Suprapubic skin (tissue), 4 donors: ENCODE measurements at regions not wholly inside any gene's neighbourhood (a gene's known extent, or its start where the extent isn't known, plus 50 kb on each side); places are given as distances from the start of the nearest gene placed in this dataset.
"Not testable (repeated sequence)": the region's sequence is repeated elsewhere in the genome, so short reads cannot be mapped to it uniquely, and the experiment has no call there.

Experiments used
- DNase-seq, 2 donors: peaks; one replicate each; pipeline ENCODE4 v3.0.0-alpha.2; 2019; ENCODE audit warnings: low spot score in 2 of 2
- H3K27ac ChIP-seq: fragments of 200-600 bp; sonication (generic); one replicate; pipeline ENCODE4 v1.5.1; 2019
- H3K27me3 ChIP-seq: fragments of 200-600 bp; sonication (generic); one replicate; pipeline ENCODE4 v1.5.1; 2019
- H3K36me3 ChIP-seq: fragments of 200-600 bp; sonication (generic); one replicate; pipeline ENCODE4 v1.5.1; 2019
- H3K4me1 ChIP-seq: fragments of 200-600 bp; sonication (generic); one replicate; pipeline ENCODE4 v1.5.1; 2019
- H3K4me3 ChIP-seq: fragments of 200-600 bp; sonication (generic); one replicate; pipeline ENCODE4 v1.5.1; 2019; ENCODE audit warnings: mild to moderate bottlenecking
- H3K9me3 ChIP-seq: fragments of 200-600 bp; sonication (generic); one replicate; pipeline ENCODE4 v1.5.1; 2019
- EP300 ChIP-seq: sonication (generic); formaldehyde crosslinking; IDR thresholded peaks from one replicate; pipeline ENCODE4 v1.6.1; 2017; ENCODE audit warnings: antibody characterized with exemption
- POLR2A ChIP-seq, 2 donors: fragments of 450-650 bp; IDR thresholded peaks; one replicate each; pipeline ENCODE4 v1.6.1; 2017; ENCODE audit warnings: antibody characterized with exemption in 2 of 2, mild to moderate bottlenecking in 2 of 2, moderate library complexity in 2 of 2
- POLR2AphosphoS5 ChIP-seq, 3 donors: sonication (generic); formaldehyde crosslinking; IDR thresholded peaks; one replicate each; pipeline ENCODE4 v1.6.1; 2017; ENCODE audit warnings: antibody characterized with exemption in 3 of 3
- WGBS: methylation state at CpG from one replicate; pipeline ENCODE4 v1.1.5; 2018; 5-methylcytosine and 5-hydroxymethylcytosine counted together
- TF ChIP-seq, protein P1 (sequence below), 2 donors: fragments of 200-600 bp in 1 of 2; fragments of 450-650 bp in 1 of 2; sonication (generic) in 1 of 2; IDR thresholded peaks; one replicate each; pipeline ENCODE4 v1.5.1; 2016 to 2019; ENCODE audit warnings: antibody characterized with exemption in 2 of 2, mild to moderate bottlenecking in 1 of 2, moderate library complexity in 1 of 2

DNA sequence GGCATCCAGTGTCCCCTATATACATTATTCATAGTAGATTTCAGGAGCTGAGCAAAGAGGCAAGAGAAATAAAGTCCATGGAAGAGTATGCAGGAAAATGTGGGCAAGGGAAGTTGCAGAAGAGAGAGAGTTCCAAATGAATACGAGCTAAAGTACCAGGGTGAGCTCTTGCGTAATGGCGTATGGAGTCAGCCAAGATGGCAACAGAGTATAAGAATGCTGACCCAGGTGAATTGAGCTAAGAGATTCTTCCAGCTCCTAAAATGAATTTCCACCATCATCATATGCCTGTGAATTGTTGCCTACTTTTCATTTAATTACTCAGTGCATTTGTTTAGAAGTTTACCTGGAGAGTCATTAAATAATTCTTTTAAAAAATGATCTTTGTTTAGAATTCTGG is 153.2 kb upstream of the CNTNAP4 start:
- H3K27ac ChIP-seq = no peak overlapping the region
- WGBS = 82% methylated on average over 3 of the region's 3 CpGs
- DNase-seq = no peak
- no peaks in the 10 kb centered on the region for H3K36me3 ChIP-seq
- TF ChIP-seq POLR2AphosphoS5 (IDR thresholded peaks at IDR 0.05) = no peak
- TF ChIP-seq POLR2A (IDR thresholded peaks at IDR 0.05) = no peak
- no peak for TF ChIP-seq EP300
- TF ChIP-seq, protein P1, sequence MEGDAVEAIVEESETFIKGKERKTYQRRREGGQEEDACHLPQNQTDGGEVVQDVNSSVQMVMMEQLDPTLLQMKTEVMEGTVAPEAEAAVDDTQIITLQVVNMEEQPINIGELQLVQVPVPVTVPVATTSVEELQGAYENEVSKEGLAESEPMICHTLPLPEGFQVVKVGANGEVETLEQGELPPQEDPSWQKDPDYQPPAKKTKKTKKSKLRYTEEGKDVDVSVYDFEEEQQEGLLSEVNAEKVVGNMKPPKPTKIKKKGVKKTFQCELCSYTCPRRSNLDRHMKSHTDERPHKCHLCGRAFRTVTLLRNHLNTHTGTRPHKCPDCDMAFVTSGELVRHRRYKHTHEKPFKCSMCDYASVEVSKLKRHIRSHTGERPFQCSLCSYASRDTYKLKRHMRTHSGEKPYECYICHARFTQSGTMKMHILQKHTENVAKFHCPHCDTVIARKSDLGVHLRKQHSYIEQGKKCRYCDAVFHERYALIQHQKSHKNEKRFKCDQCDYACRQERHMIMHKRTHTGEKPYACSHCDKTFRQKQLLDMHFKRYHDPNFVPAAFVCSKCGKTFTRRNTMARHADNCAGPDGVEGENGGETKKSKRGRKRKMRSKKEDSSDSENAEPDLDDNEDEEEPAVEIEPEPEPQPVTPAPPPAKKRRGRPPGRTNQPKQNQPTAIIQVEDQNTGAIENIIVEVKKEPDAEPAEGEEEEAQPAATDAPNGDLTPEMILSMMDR (IDR thresholded peaks at IDR 0.05) = no peak
- no peak overlapping the region for H3K4me3 ChIP-seq
- H3K9me3 ChIP-seq = no peaks in the 10 kb centered on the region
- no peaks in the 10 kb centered on the region for H3K27me3 ChIP-seq
- H3K4me1 ChIP-seq = no peaks in the 10 kb centered on the region

DNA sequence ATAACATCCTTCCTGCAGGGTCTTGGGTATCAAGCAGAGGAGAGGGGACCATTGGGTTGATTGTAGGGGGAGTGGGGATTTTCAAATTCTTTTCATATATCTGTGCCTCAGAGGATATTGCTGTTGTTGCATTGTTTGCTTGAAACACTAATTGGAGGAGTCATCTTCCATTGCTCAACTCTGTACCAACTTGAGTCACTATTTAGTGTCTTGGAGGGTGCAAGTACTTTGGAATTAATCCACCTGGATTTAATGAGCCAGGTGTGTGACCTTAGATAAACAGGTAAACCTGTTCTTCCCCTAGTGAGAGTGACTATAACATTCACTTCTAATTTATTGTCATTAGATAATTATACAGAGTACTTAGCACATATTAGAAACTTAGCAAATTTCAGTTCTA is 151.3 kb upstream of the CNTNAP4 start:
- Histone ChIP-seq H3K36me3 (no peaks in the 10 kb centered on the region), H3K4me1 (no peaks in the 10 kb centered on the region), H3K9me3 (no peaks in the 10 kb centered on the region), H3K4me3 (no peak overlapping the region), H3K27me3 (no peaks in the 10 kb centered on the region), H3K27ac (no peak overlapping the region)
- TF ChIP-seq EP300 = no peak
- no peak for TF ChIP-seq POLR2AphosphoS5 (IDR thresholded peaks at IDR 0.05)
- TF ChIP-seq, protein P1 (IDR thresholded peaks at IDR 0.05) = no peak
- no peak for TF ChIP-seq POLR2A (IDR thresholded peaks at IDR 0.05)
- DNase-seq = no peak

DNA sequence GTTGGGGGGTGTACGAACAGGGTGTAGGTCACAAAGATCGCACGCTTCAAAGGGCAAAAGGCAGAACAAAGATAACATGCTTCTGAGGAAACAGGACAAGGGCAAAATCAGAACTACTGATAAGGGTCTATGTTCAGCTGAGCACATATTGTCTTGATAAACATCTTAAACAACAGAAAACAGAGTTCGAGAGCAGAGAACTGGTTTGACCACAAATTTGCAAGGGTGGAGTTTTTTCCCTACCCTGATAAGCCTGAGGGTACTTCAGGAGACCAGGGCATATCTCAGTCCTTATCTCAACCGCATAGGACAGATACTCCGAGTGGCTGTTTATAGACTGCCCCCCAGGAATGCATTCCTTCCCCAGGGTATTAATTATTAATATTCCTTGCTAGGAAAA is 139.1 kb upstream of the CNTNAP4 start:
- not testable (repeated sequence) for H3K9me3 ChIP-seq, H3K4me3 ChIP-seq, H3K27ac ChIP-seq, H3K36me3 ChIP-seq, H3K4me1 ChIP-seq, DNase-seq, H3K27me3 ChIP-seq
- 50% methylated on average over 6 of the region's 6 CpGs for WGBS

DNA sequence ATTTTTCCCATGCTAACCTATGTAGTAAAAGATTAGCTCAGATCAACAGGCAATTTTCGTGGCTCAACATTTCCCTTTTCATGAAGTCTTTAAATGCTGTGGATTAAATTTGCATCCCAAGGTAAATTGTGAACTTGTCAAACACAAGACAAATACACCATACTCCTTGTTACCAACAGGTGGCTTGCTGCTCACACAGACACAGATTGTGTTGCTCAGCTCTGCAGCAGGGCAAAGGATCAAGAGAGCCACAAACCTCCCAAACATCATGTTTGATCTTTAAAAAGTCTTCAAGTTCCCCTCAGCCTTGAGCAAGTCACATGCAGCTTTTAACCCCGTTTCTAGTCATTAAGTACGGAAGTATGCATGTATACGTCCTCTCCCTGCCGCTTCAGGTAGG is 119.6 kb upstream of the CNTNAP4 start:
- Histone ChIP-seq H3K27me3 (no peaks in the 10 kb centered on the region), H3K4me3 (no peak overlapping the region), H3K4me1 (no peaks in the 10 kb centered on the region), H3K9me3 (no peaks in the 10 kb centered on the region), H3K36me3 (no peaks in the 10 kb centered on the region), H3K27ac (no peak overlapping the region)
- no peak for DNase-seq
- TF ChIP-seq, protein P1 (IDR thresholded peaks at IDR 0.05) = no peak
- no peak for TF ChIP-seq EP300
- no peak for TF ChIP-seq POLR2A (IDR thresholded peaks at IDR 0.05)
- TF ChIP-seq POLR2AphosphoS5 (IDR thresholded peaks at IDR 0.05) = no peak
- WGBS = 70% methylated on average over 5 of the region's 5 CpGs

DNA sequence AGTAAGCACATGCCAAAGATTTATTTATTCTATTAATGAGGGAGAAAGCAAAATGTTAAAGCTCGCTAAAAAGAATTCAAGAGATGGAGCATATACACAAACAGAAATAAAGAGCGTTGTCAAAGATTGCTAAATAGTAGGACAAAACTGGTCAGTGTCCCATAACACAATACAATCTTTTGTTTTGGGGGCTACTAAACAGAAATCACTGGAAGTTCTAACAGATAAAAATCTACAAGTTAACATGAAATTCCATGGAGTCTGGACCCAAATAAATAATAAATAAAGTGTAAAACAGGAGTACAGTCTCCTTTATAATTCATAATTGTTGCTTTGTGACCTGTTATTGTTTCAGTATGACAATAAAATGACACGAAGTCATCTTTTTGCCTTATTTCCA is 115.2 kb upstream of the CNTNAP4 start:
- DNase-seq = no peak
- Histone ChIP-seq H3K9me3 (no peaks in the 10 kb centered on the region), H3K27ac (no peak overlapping the region), H3K36me3 (no peaks in the 10 kb centered on the region), H3K4me3 (no peak overlapping the region), H3K27me3 (no peaks in the 10 kb centered on the region), H3K4me1 (no peaks in the 10 kb centered on the region)
- TF ChIP-seq POLR2AphosphoS5 (IDR thresholded peaks at IDR 0.05) (no peak), POLR2A (IDR thresholded peaks at IDR 0.05) (no peak), EP300 (no peak)
- TF ChIP-seq, protein P1 (IDR thresholded peaks at IDR 0.05) = no peak
- 69% methylated on average over 3 of the region's 3 CpGs for WGBS

DNA sequence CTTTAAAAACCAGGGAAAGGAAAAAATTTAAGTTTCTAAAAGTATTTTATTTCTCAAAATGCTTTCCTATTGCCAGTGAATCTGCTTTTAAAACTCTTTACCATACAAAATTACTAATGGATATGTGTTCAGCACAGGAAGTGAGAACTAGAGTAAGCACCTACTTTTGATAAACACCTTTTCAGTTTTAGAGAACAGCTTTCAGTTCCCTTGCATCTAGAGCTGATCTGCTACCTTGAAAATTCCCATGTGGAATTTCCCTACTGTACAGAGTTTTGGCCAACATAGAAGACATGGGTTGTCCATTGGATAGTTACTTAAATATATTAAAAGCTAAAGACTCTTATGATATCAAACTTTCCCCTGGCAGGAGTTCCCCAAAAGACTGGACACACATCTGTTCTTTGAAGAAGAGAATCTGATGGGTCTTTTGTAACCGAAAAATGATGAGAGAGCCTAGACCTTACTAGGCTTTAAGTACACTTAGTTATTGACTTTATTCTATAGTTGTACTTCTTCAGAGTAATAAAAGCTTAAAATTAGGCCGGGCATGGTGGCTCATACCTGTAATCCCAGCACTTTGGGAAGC is 112.1 kb upstream of the CNTNAP4 start:
- Histone ChIP-seq H3K4me1 (no peaks in the 10 kb centered on the region), H3K36me3 (no peaks in the 10 kb centered on the region), H3K4me3 (no peak overlapping the region), H3K27me3 (no peaks in the 10 kb centered on the region), H3K9me3 (no peaks in the 10 kb centered on the region), H3K27ac (no peak overlapping the region)
- TF ChIP-seq POLR2AphosphoS5 (IDR thresholded peaks at IDR 0.05) = no peak
- TF ChIP-seq POLR2A (IDR thresholded peaks at IDR 0.05) = no peak
- TF ChIP-seq EP300 = no peak
- TF ChIP-seq, protein P1 (IDR thresholded peaks at IDR 0.05) = no peak
- 82% methylated on average over 2 of the region's 2 CpGs for WGBS
- no peak for DNase-seq
